Caki2 (cell line): ENCODE measurements at regions not wholly inside any gene's neighbourhood (a gene's known extent, or its start where the extent isn't known, plus 50 kb on each side); places are given as distances from the start of the nearest gene placed in this dataset.
"Not testable (repeated sequence)": the region's sequence is repeated elsewhere in the genome, so short reads cannot be mapped to it uniquely, and the experiment has no call there.

ENCODE experiments used
- DNase-seq: peaks from one replicate; pipeline ENCODE4 v3.0.0-alpha.2; 2015; ENCODE audit warnings: low read depth
- in situ Hi-C: cut with HindIII; loops from 2 replicates; pipeline ENCODE4 v1.10.0; 2016; ENCODE audit warnings: low sequenced_read_pairs, low pct_unique_long_range_greater_than_20kb, mixed read lengths

GRCh38 chr12:72723732-72724131 is 451.6 kb downstream of the TRHDE start:
- in situ Hi-C loops = no loop called here
- no peak for DNase-seq

- no peak for DNase-seq
- in situ Hi-C loops = no loop called here
Measured at GRCh38 chr12:72729451-72730010, 457.4 kb downstream of the TRHDE start.

- in situ Hi-C loops = no loop called here
- DNase-seq = no peak
Measured at GRCh38 chr12:72734581-72734980, 462.4 kb downstream of the TRHDE start.

GRCh38 chr12:72738811-72739210 is 466.6 kb downstream of the TRHDE start:
- DNase-seq = no peak
- in situ Hi-C loops = no loop called here

- no peak for DNase-seq
- in situ Hi-C loops = no loop called here
Measured at GRCh38 chr12:72740064-72740463, 467.9 kb downstream of the TRHDE start.

- no peak for DNase-seq
- in situ Hi-C loops = no loop called here
Measured at GRCh38 chr12:72742568-72742967, 470.4 kb downstream of the TRHDE start.

GRCh38 chr12:72746048-72746447 is 473.9 kb downstream of the TRHDE start:
- in situ Hi-C loops = no loop called here

GRCh38 chr12:72747111-72747849 is 475.1 kb downstream of the TRHDE start:
- in situ Hi-C loops = no loop called here
- no peak for DNase-seq

More at GRCh38 chr12:72746048-72746447, 473.9 kb downstream of the TRHDE start:
- DNase-seq = no peak

- in situ Hi-C loops = no loop called here
- no peak for DNase-seq
Measured at GRCh38 chr12:72748971-72749370, 476.8 kb downstream of the TRHDE start.

GRCh38 chr12:72753571-72753970 is 481.4 kb downstream of the TRHDE start:
- DNase-seq = no peak
- in situ Hi-C loops = no loop called here

- DNase-seq, in situ Hi-C loops: not testable (repeated sequence)
Measured at GRCh38 chr12:72754026-72754425, 481.9 kb downstream of the TRHDE start.

- in situ Hi-C loops = no loop called here
- no peak for DNase-seq
Measured at GRCh38 chr12:72766517-72766916, 494.3 kb downstream of the TRHDE start.

GRCh38 chr12:72774023-72774422 is 501.9 kb downstream of the TRHDE start:
- in situ Hi-C loops = no loop called here
- DNase-seq = no peak

- no peak for DNase-seq
- in situ Hi-C loops = no loop called here
Measured at GRCh38 chr12:72777806-72778205, 505.6 kb downstream of the TRHDE start.

GRCh38 chr12:72790273-72790672 is 518.1 kb downstream of the TRHDE start:
- in situ Hi-C loops = no loop called here
- DNase-seq = no peak

GRCh38 chr12:72792889-72793288 is 520.7 kb downstream of the TRHDE start:
- in situ Hi-C loops = no loop called here

GRCh38 chr12:72793796-72794195 is 521.6 kb downstream of the TRHDE start:
- in situ Hi-C loops = no loop called here
- DNase-seq = no peak

More at GRCh38 chr12:72792889-72793288, 520.7 kb downstream of the TRHDE start:
- no peak for DNase-seq

GRCh38 chr12:72815421-72815820 is 543.3 kb downstream of the TRHDE start:
- no peak for DNase-seq
- in situ Hi-C loops = no loop called here

GRCh38 chr12:72828662-72829324 is 556.6 kb downstream of the TRHDE start:
- DNase-seq = no peak
- in situ Hi-C loops = no loop called here
